GM23338 (cell line): ENCODE measurements at regions not wholly inside any gene's neighbourhood (a gene's known extent, or its start where the extent isn't known, plus 50 kb on each side); places are given as distances from the start of the nearest gene placed in this dataset.

Experiments
- ATAC-seq: fragments of 200-7000 bp; cut with Tn5 transposase; 3 replicates; pipeline ENCODE4 v1.9.1; 2020
- DNase-seq: peaks from one replicate; pipeline ENCODE4 v3.0.0-alpha.2; 2015; ENCODE audit warnings: low spot score
- H2AFZ ChIP-seq: fragments of 200-600 bp; sonication (generic); 2 replicates; pipeline ENCODE4 v1.8.0; 2016; ENCODE audit warnings: antibody characterized with exemption, mild to moderate bottlenecking, moderate library complexity
- H3F3A ChIP-seq: fragments of 200-600 bp; sonication (generic); replicated peaks from 2 replicates; pipeline ENCODE4 v1.8.0; 2017; ENCODE audit warnings: antibody characterized with exemption, mixed run types, low read depth
- H3K27ac ChIP-seq: fragments of 200-600 bp; sonication (generic); 2 replicates; pipeline ENCODE4 v1.6.1; 2016; ENCODE audit warnings: low read depth
- H3K27me3 ChIP-seq: fragments of 200-600 bp; sonication (generic); 2 replicates; pipeline ENCODE4 v1.8.0; 2016; ENCODE audit warnings: mild to moderate bottlenecking, mixed run types, moderate library complexity; ENCODE audit not compliant: insufficient read depth
- H3K36me3 ChIP-seq: fragments of 200-600 bp; sonication (generic); 2 replicates; pipeline ENCODE4 v1.8.0; 2016; ENCODE audit warnings: mild to moderate bottlenecking; ENCODE audit not compliant: insufficient read depth
- H3K4me1 ChIP-seq: fragments of 200-600 bp; sonication (generic); 2 replicates; pipeline ENCODE4 v1.8.0; 2016; ENCODE audit warnings: mild to moderate bottlenecking, moderate library complexity; ENCODE audit not compliant: insufficient read depth
- H3K4me2 ChIP-seq: fragments of 200-600 bp; sonication (generic); 2 replicates; pipeline ENCODE4 v1.7.1; 2017; ENCODE audit warnings: mixed run types
- H3K4me3 ChIP-seq: fragments of 200-600 bp; sonication (generic); 2 replicates; pipeline ENCODE4 v1.6.1; 2016; ENCODE audit warnings: mixed run types
- H3K79me2 ChIP-seq: fragments of 200-600 bp; sonication (generic); replicated peaks from 2 replicates; pipeline ENCODE4 v1.8.0; 2017; ENCODE audit warnings: mild to moderate bottlenecking; ENCODE audit not compliant: insufficient read depth
- H3K9me2 ChIP-seq: fragments of 200-600 bp; sonication (generic); 2 replicates; pipeline ENCODE4 v1.8.0; 2017; ENCODE audit not compliant: insufficient read depth
- H4K20me1 ChIP-seq: fragments of 200-600 bp; sonication (generic); replicated peaks from 2 replicates; pipeline ENCODE4 v1.8.0; 2017; ENCODE audit warnings: mild to moderate bottlenecking; ENCODE audit not compliant: insufficient read depth
- H3K27ac Mint-ChIP-seq: 2 replicates; pipeline ENCODE4 v1.8.0; 2020; ENCODE audit warnings: inconsistent platforms, mild to moderate bottlenecking, moderate library complexity, mixed read lengths
- H3K27me3 Mint-ChIP-seq: 3 replicates; pipeline ENCODE4 v1.8.0; 2022; ENCODE audit warnings: low read depth, mild to moderate bottlenecking, moderate library complexity, mixed read lengths, inconsistent platforms; ENCODE audit not compliant: insufficient read depth, poor library complexity
- H3K36me3 Mint-ChIP-seq: 3 replicates; pipeline ENCODE4 v1.8.0; 2021; ENCODE audit warnings: low read depth, mild to moderate bottlenecking, inconsistent platforms, moderate library complexity, mixed read lengths
- H3K4me1 Mint-ChIP-seq: 3 replicates; pipeline ENCODE4 v1.8.0; 2020; ENCODE audit warnings: mild to moderate bottlenecking, inconsistent platforms, mixed read lengths
- H3K4me3 Mint-ChIP-seq: 3 replicates; pipeline ENCODE4 v1.8.0; 2021; ENCODE audit warnings: moderate library complexity, mild to moderate bottlenecking, inconsistent platforms, mixed read lengths
- H3K9me3 Mint-ChIP-seq: 3 replicates; pipeline ENCODE4 v1.8.0; 2020; ENCODE audit warnings: moderate library complexity, mild to moderate bottlenecking, inconsistent platforms, mixed read lengths
- CREB1 ChIP-seq: fragments of 250-450 bp; sonication (Bioruptor Pico); IDR thresholded peaks from 2 replicates; pipeline ENCODE4 v1.5.0; 2020; ENCODE audit warnings: low read depth, mild to moderate bottlenecking, moderate library complexity
- EZH2 ChIP-seq: fragments of 200-600 bp; sonication (generic); IDR thresholded peaks from one replicate; pipeline ENCODE4 v1.8.0; 2017; ENCODE audit warnings: antibody characterized with exemption, mild to moderate bottlenecking, low read depth; ENCODE audit not compliant: unreplicated experiment
- EZH2phosphoT487 ChIP-seq: fragments of 200-600 bp; sonication (generic); IDR thresholded peaks from one replicate; pipeline ENCODE4 v1.8.1; 2018; ENCODE audit warnings: antibody characterized with exemption; ENCODE audit not compliant: unreplicated experiment
- NANOG ChIP-seq: IDR thresholded peaks from 2 replicates; pipeline ENCODE4 v1.6.1; 2016; ENCODE audit warnings: antibody characterized with exemption, borderline replicate concordance
- POLR2AphosphoS5 ChIP-seq: IDR thresholded peaks from 2 replicates; pipeline ENCODE4 v1.6.1; 2016; ENCODE audit warnings: antibody characterized with exemption, low read depth
- STAT1 ChIP-seq: IDR thresholded peaks from one replicate; pipeline ENCODE4 v1.6.1; 2016; ENCODE audit warnings: antibody characterized with exemption; ENCODE audit not compliant: unreplicated experiment
- ZNF114 ChIP-seq: fragments of 250-450 bp; sonication (Bioruptor Pico); IDR thresholded peaks from 2 replicates; pipeline ENCODE4 v1.5.0; 2020; ENCODE audit warnings: mild to moderate bottlenecking, moderate library complexity
- ZNF331 ChIP-seq: fragments of 250-450 bp; sonication (Bioruptor Pico); IDR thresholded peaks from 2 replicates; pipeline ENCODE4 v1.5.0; 2020; ENCODE audit warnings: low read depth, mild to moderate bottlenecking, moderate library complexity
- TF ChIP-seq, protein P1 (sequence below), 2 experiments: fragments of 200-600 bp in 1 of 2; sonication (generic) in 1 of 2; conservative IDR thresholded peaks; 2 replicates each; pipeline versions ENCODE4 v1.5.1 to v1.6.1; 2016 to 2017; ENCODE audit warnings: antibody characterized with exemption in 2 of 2, low read depth in 2 of 2, mild to moderate bottlenecking in 2 of 2, moderate library complexity in 1 of 2
- TF ChIP-seq, protein P2 (sequence below): IDR thresholded peaks from one replicate; pipeline ENCODE4 v1.6.1; 2018; ENCODE audit warnings: antibody characterized with exemption; ENCODE audit not compliant: unreplicated experiment
- TF ChIP-seq, protein P3 (sequence below): IDR thresholded peaks from 2 replicates; pipeline ENCODE4 v1.6.1; 2016; ENCODE audit warnings: antibody characterized with exemption
- TF ChIP-seq, protein P4 (sequence below): fragments of 250-450 bp; sonication (Bioruptor Pico); IDR thresholded peaks from 2 replicates; pipeline ENCODE4 v1.5.0; 2020; ENCODE audit warnings: mild to moderate bottlenecking, moderate library complexity

DNA sequence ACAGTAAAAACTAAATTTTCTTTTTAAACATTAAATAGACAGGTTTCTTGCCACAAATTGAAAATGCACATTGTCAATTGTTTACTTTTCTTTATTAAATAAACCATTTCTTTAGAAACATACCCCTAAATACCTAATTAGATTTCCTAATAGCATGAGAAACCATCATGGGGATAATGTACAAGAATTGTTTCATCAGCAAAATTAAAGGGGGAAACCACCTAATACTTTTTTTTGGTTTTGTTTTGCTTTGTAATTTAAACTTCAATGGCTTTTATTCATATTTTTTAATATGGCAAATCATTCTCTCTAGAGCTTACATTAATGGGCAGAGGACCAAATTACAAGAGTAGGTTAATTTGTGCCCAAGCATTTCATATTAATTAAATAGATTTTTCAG, 987.9 kb downstream of the EPHA7 start:
- Histone ChIP-seq H3K27ac (no peak overlapping the region), H3K27me3 (no peaks in the 10 kb centered on the region), H3K79me2 (no peaks in the 10 kb centered on the region), H2AFZ (no peak overlapping the region), H4K20me1 (no peaks in the 10 kb centered on the region), H3K4me2 (no peak overlapping the region), H3K9me2 (no peaks in the 10 kb centered on the region), H3F3A (no peaks in the 10 kb centered on the region), H3K4me1 (no peaks in the 10 kb centered on the region), H3K36me3 (no peaks in the 10 kb centered on the region), H3K4me3 (no peak overlapping the region)
- no peak overlapping the region for H3K4me3 Mint-ChIP-seq
- DNase-seq (no peak), ATAC-seq (no peak)
- H3K9me3 Mint-ChIP-seq, result no peaks in the 10 kb centered on the region
- peaks cover 1% of the 10 kb centered on the region for H3K27me3 Mint-ChIP-seq
- H3K27ac Mint-ChIP-seq, result no peak overlapping the region
- TF ChIP-seq, protein P1, sequence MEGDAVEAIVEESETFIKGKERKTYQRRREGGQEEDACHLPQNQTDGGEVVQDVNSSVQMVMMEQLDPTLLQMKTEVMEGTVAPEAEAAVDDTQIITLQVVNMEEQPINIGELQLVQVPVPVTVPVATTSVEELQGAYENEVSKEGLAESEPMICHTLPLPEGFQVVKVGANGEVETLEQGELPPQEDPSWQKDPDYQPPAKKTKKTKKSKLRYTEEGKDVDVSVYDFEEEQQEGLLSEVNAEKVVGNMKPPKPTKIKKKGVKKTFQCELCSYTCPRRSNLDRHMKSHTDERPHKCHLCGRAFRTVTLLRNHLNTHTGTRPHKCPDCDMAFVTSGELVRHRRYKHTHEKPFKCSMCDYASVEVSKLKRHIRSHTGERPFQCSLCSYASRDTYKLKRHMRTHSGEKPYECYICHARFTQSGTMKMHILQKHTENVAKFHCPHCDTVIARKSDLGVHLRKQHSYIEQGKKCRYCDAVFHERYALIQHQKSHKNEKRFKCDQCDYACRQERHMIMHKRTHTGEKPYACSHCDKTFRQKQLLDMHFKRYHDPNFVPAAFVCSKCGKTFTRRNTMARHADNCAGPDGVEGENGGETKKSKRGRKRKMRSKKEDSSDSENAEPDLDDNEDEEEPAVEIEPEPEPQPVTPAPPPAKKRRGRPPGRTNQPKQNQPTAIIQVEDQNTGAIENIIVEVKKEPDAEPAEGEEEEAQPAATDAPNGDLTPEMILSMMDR (conservative IDR thresholded peaks at IDR 0.05; ENCODE audit: low read depth in 2 of 2), result no peak
- TF ChIP-seq EZH2phosphoT487 (no peak), NANOG (no peak), EZH2 (no peak), POLR2AphosphoS5 (no peak), ZNF114 (CRISPR knock-in tag) (no peak), STAT1 (no peak), ZNF331 (CRISPR knock-in tag) (no peak), CREB1 (CRISPR knock-in tag) (no peak)
- TF ChIP-seq, protein P2, sequence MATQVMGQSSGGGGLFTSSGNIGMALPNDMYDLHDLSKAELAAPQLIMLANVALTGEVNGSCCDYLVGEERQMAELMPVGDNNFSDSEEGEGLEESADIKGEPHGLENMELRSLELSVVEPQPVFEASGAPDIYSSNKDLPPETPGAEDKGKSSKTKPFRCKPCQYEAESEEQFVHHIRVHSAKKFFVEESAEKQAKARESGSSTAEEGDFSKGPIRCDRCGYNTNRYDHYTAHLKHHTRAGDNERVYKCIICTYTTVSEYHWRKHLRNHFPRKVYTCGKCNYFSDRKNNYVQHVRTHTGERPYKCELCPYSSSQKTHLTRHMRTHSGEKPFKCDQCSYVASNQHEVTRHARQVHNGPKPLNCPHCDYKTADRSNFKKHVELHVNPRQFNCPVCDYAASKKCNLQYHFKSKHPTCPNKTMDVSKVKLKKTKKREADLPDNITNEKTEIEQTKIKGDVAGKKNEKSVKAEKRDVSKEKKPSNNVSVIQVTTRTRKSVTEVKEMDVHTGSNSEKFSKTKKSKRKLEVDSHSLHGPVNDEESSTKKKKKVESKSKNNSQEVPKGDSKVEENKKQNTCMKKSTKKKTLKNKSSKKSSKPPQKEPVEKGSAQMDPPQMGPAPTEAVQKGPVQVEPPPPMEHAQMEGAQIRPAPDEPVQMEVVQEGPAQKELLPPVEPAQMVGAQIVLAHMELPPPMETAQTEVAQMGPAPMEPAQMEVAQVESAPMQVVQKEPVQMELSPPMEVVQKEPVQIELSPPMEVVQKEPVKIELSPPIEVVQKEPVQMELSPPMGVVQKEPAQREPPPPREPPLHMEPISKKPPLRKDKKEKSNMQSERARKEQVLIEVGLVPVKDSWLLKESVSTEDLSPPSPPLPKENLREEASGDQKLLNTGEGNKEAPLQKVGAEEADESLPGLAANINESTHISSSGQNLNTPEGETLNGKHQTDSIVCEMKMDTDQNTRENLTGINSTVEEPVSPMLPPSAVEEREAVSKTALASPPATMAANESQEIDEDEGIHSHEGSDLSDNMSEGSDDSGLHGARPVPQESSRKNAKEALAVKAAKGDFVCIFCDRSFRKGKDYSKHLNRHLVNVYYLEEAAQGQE, result no peak
- TF ChIP-seq, protein P3, sequence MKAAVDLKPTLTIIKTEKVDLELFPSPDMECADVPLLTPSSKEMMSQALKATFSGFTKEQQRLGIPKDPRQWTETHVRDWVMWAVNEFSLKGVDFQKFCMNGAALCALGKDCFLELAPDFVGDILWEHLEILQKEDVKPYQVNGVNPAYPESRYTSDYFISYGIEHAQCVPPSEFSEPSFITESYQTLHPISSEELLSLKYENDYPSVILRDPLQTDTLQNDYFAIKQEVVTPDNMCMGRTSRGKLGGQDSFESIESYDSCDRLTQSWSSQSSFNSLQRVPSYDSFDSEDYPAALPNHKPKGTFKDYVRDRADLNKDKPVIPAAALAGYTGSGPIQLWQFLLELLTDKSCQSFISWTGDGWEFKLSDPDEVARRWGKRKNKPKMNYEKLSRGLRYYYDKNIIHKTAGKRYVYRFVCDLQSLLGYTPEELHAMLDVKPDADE, result no peak
- TF ChIP-seq, protein P4, sequence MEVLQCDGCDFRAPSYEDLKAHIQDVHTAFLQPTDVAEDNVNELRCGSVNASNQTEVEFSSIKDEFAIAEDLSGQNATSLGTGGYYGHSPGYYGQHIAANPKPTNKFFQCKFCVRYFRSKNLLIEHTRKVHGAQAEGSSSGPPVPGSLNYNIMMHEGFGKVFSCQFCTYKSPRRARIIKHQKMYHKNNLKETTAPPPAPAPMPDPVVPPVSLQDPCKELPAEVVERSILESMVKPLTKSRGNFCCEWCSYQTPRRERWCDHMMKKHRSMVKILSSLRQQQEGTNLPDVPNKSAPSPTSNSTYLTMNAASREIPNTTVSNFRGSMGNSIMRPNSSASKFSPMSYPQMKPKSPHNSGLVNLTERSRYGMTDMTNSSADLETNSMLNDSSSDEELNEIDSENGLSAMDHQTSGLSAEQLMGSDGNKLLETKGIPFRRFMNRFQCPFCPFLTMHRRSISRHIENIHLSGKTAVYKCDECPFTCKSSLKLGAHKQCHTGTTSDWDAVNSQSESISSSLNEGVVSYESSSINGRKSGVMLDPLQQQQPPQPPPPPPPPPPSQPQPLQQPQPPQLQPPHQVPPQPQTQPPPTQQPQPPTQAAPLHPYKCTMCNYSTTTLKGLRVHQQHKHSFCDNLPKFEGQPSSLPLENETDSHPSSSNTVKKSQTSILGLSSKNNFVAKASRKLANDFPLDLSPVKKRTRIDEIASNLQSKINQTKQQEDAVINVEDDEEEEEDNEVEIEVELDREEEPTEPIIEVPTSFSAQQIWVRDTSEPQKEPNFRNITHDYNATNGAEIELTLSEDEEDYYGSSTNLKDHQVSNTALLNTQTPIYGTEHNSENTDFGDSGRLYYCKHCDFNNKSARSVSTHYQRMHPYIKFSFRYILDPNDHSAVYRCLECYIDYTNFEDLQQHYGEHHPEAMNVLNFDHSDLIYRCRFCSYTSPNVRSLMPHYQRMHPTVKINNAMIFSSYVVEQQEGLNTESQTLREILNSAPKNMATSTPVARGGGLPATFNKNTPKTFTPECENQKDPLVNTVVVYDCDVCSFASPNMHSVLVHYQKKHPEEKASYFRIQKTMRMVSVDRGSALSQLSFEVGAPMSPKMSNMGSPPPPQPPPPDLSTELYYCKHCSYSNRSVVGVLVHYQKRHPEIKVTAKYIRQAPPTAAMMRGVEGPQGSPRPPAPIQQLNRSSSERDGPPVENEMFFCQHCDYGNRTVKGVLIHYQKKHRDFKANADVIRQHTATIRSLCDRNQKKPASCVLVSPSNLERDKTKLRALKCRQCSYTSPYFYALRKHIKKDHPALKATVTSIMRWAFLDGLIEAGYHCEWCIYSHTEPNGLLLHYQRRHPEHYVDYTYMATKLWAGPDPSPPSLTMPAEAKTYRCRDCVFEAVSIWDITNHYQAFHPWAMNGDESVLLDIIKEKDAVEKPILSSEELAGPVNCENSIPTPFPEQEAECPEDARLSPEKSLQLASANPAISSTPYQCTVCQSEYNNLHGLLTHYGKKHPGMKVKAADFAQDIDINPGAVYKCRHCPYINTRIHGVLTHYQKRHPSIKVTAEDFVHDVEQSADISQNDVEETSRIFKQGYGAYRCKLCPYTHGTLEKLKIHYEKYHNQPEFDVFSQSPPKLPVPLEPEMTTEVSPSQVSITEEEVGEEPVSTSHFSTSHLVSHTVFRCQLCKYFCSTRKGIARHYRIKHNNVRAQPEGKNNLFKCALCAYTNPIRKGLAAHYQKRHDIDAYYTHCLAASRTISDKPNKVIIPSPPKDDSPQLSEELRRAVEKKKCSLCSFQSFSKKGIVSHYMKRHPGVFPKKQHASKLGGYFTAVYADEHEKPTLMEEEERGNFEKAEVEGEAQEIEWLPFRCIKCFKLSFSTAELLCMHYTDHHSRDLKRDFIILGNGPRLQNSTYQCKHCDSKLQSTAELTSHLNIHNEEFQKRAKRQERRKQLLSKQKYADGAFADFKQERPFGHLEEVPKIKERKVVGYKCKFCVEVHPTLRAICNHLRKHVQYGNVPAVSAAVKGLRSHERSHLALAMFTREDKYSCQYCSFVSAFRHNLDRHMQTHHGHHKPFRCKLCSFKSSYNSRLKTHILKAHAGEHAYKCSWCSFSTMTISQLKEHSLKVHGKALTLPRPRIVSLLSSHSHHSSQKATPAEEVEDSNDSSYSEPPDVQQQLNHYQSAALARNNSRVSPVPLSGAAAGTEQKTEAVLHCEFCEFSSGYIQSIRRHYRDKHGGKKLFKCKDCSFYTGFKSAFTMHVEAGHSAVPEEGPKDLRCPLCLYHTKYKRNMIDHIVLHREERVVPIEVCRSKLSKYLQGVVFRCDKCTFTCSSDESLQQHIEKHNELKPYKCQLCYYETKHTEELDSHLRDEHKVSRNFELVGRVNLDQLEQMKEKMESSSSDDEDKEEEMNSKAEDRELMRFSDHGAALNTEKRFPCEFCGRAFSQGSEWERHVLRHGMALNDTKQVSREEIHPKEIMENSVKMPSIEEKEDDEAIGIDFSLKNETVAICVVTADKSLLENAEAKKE (CRISPR knock-in tag), result no peak
- H3K4me1 Mint-ChIP-seq, result no peaks in the 10 kb centered on the region
- H3K36me3 Mint-ChIP-seq, result no peaks in the 10 kb centered on the region
